Epithelial cell of esophagus (primary cell): ENCODE measurements at regions not wholly inside any gene's neighbourhood (a gene's known extent, or its start where the extent isn't known, plus 50 kb on each side); places are given as distances from the start of the nearest gene placed in this dataset.

ENCODE experiments used
- DNase-seq: peaks from one replicate; pipeline ENCODE4 v3.0.0; 2010; ENCODE audit warnings: low read depth
- H3K4me3 ChIP-seq: 2 replicates; pipeline ENCODE4 v1.5.1; 2011; ENCODE audit warnings: mild to moderate bottlenecking, low read length, control low read depth
- CTCF ChIP-seq: IDR thresholded peaks from 2 replicates; pipeline ENCODE4 v1.5.1; 2011; ENCODE audit warnings: low read depth, mild to moderate bottlenecking, low read length, control low read depth, inconsistent platforms; ENCODE audit not compliant: insufficient read depth; ENCODE audit errors: missing control alignments

- no peak for DNase-seq
- TF ChIP-seq CTCF, result no peak
- no peak overlapping the region for H3K4me3 ChIP-seq
These were observed 150.1 kb upstream of the SFRP2 start for GRCh38 chr4:153938994-153939393.

GRCh38 chr4:153937289-153937688 is 148.4 kb upstream of the SFRP2 start:
- no peak for TF ChIP-seq CTCF
- DNase-seq, result no peak
- H3K4me3 ChIP-seq, result no peak overlapping the region

- no peak for TF ChIP-seq CTCF
- no peak overlapping the region for H3K4me3 ChIP-seq
- DNase-seq, result no peak
These were observed 147.2 kb upstream of the SFRP2 start for GRCh38 chr4:153936121-153936520.

- no peak for TF ChIP-seq CTCF
- no peak for DNase-seq
- no peak overlapping the region for H3K4me3 ChIP-seq
These were observed 145.8 kb upstream of the SFRP2 start for GRCh38 chr4:153934688-153935017.

GRCh38 chr4:153933915-153934687 is 145.2 kb upstream of the SFRP2 start:
- no peak for TF ChIP-seq CTCF
- no peak for DNase-seq
- no peak overlapping the region for H3K4me3 ChIP-seq

GRCh38 chr4:153931804-153932203 is 142.9 kb upstream of the SFRP2 start:
- DNase-seq, result peak; percentile 41
- TF ChIP-seq CTCF, result no peak
- H3K4me3 ChIP-seq, result no peak overlapping the region

- H3K4me3 ChIP-seq, result no peak overlapping the region
- no peak for TF ChIP-seq CTCF
- DNase-seq, result no peak
These were observed 140.8 kb upstream of the SFRP2 start for GRCh38 chr4:153929675-153930074.
